ENCODE measurements at regions not wholly inside any gene's neighbourhood (a gene's known extent, or its start where the extent isn't known, plus 50 kb on each side); places are given as distances from the start of the nearest gene placed in this dataset.

DNA sequence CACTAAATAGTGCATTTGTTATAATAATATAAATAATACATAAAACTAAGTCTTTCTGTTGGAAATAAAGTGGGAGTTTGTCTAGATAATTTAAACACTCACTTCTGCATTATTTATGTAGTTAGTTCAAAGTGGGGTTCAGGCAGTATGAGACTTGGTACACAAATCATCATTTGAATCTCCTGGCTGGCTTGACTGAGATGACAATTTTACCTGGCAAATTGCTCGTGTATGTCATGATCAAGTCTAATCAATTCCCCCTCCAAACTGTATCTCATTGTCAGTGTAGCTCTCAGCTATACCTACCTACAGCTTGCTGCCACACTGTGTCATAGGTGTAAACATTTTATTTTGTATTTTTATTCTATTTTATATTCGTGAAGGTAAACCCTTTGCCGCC, 563.4 kb upstream of the TENM3 start:
- DNase-seq (ENCODE audit: low read depth): no peak

- DNase-seq (ENCODE audit: low read depth): no peak
Measured at GRCh38 chr4:181682367-181683047, 560.7 kb upstream of the TENM3 start.

- no peak for DNase-seq (ENCODE audit: low read depth)
Measured at GRCh38 chr4:181684310-181684709, 558.9 kb upstream of the TENM3 start.

DNA sequence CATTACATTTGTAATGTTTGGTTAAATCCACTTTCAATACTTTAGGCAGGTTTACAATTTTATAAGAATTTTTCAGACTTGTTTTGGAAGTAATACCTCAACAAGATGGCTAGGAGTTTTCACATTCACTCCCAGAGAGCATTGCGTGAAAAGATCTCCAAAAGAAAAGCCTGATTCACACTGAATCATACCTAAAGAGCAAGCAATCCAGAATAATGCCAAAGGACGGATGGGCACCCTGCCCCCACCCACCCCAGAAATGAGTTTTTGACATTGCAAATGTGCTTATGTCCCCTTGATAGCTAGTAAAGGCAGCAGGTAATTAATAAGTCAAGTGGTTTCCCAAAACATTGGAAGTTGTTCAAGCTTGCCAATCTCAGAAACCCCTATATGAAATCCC, 557.7 kb upstream of the TENM3 start:
- no peak for DNase-seq (ENCODE audit: low read depth)

GRCh38 chr4:181685911-181686310, 557.3 kb upstream of the TENM3 start:
- no peak for DNase-seq (ENCODE audit: low read depth)

- no peak for DNase-seq (ENCODE audit: low read depth)
Measured at GRCh38 chr4:181687116-181687515, 556.1 kb upstream of the TENM3 start.

DNA sequence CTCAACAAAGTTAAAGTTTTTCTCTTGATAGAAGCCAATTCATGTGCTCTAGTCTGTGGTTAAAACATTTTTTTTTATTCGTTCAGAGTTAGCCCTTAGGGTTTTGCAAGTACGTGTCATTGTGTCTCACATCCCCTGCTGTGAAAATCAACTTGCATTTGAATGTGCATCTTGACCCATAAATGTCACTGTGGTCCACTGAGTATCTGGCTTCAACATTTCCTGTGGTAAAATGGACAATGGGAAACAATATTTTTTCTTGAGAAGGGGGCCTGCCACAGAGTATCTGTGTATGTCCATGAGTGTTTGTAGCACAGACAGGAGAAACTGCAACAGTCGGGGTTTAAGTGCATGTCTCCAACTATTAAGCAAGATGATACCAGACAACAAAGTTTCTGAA, 554.8 kb upstream of the TENM3 start:
- DNase-seq (ENCODE audit: low read depth): no peak

- no peak for DNase-seq (ENCODE audit: low read depth)
Measured at GRCh38 chr4:181688872-181689271, 554.3 kb upstream of the TENM3 start.

GRCh38 chr4:181690498-181690897, 552.7 kb upstream of the TENM3 start:
- DNase-seq (ENCODE audit: low read depth): no peak

DNA sequence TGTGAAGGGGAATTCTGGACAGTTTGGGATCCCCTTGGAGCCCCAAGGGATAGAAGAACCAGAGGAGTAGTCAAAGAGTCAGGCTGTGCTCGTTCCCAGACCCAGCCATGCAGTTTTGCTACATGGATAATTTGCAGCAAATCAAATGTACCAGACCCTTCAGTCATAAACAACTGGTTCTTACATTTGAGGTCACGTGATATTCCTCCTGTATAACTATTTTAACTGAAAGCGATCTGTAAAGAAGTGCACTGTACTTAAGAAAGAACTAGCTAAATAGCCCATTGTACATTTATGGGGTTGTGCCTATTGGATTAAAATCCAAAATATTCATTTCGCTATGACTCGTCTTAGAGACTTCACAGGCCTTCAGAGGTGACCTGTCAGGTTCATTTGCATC, 550.2 kb upstream of the TENM3 start:
- DNase-seq (ENCODE audit: low read depth): no peak

- no peak for DNase-seq (ENCODE audit: low read depth)
Measured at GRCh38 chr4:181693517-181693916, 549.7 kb upstream of the TENM3 start.

- no peak for DNase-seq (ENCODE audit: low read depth)
Measured at GRCh38 chr4:181698221-181698620, 545.0 kb upstream of the TENM3 start.

DNA sequence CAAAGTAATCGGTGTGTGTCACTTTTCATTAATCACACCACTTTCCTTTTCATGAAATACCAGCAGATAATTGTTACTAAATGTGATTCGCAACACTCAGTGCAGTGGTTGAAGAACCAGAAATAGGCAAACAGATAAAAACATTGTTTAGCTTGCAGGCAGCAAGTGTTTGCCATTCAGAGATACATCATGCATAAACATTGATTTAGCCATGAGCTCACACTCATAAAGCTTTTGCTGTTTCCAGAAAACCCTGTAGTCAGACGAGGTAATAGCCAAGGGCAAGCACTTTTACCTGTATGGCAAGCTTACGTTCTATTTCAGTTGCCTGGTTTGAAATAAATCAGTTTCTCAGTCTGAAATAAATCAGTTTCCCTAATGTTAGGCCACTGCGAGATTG, 542.0 kb upstream of the TENM3 start:
- no peak for DNase-seq (ENCODE audit: low read depth)

DNA sequence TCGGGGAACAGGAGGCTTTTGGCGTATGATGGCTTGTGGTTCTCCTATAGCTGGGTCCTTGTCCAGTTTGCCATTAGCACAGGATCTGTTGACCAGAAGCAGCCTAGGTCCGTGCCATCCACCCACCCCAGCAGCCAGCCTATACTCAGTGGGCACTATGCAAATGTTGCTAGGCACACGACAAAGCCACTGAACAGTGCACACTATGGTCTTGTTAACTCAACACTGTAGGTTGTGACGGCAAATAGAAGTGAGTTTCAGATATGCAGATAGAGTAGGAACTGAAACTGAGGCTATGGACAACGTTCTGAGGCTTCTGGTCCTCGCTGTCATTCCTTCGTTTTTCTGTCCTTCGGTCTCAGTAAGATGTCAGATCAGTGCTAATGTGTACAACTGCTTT, 541.3 kb upstream of the TENM3 start:
- DNase-seq (ENCODE audit: low read depth): no peak

GRCh38 chr4:181702864-181703495, 540.2 kb upstream of the TENM3 start:
- no peak for DNase-seq (ENCODE audit: low read depth)

DNA sequence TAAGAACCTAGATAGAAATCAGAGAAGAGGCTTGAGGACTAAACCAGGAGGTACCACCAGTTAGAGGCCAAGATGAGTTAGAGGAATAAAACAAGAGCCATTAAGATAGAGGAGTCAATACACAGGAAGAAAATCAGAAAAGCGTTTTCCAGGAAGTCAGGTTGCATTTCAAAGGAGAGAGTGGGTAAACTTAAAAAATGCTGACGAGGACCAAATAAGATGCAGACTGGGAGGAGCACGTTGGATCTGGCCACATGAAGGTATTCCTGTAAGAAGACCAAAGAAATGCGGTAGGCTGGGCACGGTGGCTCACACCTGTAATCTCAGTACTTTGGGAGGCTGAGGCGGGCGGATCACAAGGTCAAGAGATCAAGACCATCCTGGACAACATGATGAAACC, 533.1 kb upstream of the TENM3 start:
- DNase-seq (ENCODE audit: low read depth): no peak

DNA sequence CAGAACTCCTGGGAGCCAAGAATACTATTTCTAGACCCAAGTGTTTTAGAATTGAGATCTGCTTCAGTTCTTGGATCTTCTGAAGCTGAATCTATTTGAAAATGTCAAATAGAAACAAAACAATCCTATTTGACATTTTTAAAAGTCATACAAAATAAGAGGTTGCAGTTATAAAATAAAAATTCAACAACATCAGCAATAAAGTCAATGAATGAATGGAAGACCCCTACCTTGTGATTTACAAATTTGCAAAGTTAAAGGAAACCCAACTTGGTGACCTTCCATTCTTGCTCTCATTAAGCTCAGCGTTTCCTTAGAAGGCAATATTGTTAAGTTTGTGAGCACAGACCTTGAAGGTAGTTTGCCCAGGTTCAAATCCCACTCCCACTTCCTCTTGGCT, 531.8 kb upstream of the TENM3 start:
- DNase-seq (ENCODE audit: low read depth): no peak

DNA sequence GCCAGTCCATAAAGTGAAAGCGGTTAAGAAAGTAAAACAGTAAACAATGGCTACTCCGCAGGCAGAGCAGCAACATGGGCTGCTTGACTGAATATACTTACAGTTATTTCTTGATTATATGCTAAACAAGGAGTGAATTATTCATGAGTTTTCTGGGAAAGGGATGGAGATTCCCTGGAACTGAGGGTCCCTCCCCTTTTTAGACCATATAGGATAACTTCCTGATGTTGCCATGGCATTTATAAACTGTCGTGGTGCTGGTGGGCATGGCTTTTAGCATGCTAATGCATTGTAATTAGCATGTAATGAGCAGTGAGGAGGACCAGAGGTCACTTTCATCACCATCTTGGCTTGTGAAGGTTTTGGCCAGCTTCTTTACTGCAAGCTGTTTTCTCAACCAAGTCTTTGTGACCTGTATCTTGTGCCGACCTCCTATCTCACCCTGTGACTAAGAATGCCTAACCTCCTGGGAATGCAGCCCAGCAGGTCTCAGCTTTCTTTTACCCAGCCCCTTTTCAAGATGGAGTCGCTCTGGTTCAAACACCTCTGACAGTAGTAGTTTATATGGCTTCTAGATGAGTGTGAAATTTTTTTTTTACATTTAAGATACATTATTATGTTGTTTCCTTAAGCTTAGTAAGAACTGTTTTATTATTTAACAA, 514.8 kb upstream of the TENM3 start:
- DNase-seq (ENCODE audit: low read depth): no peak

DNA sequence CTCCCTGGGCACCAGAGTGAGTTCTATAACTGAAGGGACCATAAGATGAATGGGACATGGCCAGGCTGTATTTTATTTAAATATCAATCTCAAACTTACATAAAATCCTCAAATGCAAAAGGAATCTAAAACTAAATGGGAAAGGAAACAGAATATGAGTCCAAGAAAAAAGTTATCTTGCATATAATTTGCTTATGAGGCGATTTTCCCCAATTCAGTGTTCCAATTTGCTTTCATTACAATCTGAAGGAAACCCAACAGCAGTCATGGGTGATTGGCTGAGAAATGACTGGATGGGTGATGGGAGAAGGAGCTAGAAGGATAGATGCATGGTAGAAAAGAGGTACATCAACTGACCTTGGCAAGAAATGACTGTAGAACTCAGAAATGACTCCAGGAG, 511.3 kb upstream of the TENM3 start:
- no peak for DNase-seq (ENCODE audit: low read depth)

GRCh38 chr4:181737744-181738143, 505.5 kb upstream of the TENM3 start:
- no peak for DNase-seq (ENCODE audit: low read depth)

DNA sequence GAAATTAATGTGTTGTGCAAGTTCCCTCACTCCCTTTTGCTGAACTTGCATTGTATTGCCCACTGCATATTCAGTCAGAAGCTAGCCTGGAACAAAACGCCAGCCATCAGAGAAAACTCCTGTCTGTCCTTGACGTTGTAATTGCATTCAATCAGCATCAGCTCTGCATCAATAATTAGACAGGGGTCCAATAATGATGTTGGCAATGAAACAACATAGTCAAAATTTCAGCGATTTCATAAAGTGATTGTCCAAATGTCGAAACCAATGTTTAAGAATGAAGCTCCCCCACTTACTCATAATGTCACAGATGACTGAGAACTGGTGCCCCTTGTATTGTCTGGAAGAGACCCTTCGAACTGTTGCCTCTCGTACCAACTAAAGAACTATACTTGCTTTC, 504.2 kb upstream of the TENM3 start:
- no peak for DNase-seq (ENCODE audit: low read depth)

DNA sequence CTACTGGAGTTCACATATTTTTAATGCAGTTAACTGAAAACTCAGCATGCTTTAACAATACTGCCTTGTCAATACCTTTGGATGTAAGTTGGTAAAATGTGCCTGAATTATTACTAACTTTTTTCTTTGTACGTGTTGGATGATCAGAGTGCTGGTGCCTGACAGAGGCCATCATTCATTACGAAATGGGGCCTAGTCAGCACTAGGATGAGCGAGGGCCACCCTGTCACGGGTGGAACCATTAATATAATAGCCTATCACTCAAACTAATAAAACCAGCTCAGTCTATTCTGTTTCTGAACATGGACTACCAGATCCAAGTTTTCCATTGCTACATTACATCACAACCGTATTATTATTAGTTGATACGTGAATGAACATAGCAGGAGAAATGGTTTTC, 501.7 kb upstream of the TENM3 start:
- DNase-seq (ENCODE audit: low read depth): no peak

- no peak for DNase-seq (ENCODE audit: low read depth)
Measured at GRCh38 chr4:181745933-181746625, 497.1 kb upstream of the TENM3 start.

Measured in CMK (cell line).